ACC112 (cell line): ENCODE measurements at regions not wholly inside any gene's neighbourhood (a gene's known extent, or its start where the extent isn't known, plus 50 kb on each side); places are given as distances from the start of the nearest gene placed in this dataset.
A peak's percentile ranks its signal among the peaks of the same experiment; 100 is the strongest.

ENCODE experiments used
- H2AFZ ChIP-seq: fragments of 200-600 bp; sonication (generic); one replicate; pipeline ENCODE4 v1.6.0; 2017; ENCODE audit warnings: antibody characterized with exemption, low read length; ENCODE audit not compliant: unreplicated experiment
- H3K27ac ChIP-seq: fragments of 200-600 bp; sonication (generic); 2 replicates; pipeline ENCODE4 v1.5.1; 2014; ENCODE audit warnings: low read depth, mild to moderate bottlenecking, antibody characterized with exemption, low read length, moderate library complexity
- H3K27me3 ChIP-seq: fragments of 200-600 bp; sonication (generic); 2 replicates; pipeline ENCODE4 v1.6.1; 2014; ENCODE audit warnings: mild to moderate bottlenecking, antibody characterized with exemption, low read length, moderate library complexity, mixed read lengths; ENCODE audit not compliant: insufficient read depth
- H3K36me3 ChIP-seq: fragments of 200-600 bp; sonication (generic); 2 replicates; pipeline ENCODE4 v1.6.1; 2016; ENCODE audit warnings: mild to moderate bottlenecking, antibody characterized with exemption, low read length, moderate library complexity, mixed read lengths; ENCODE audit not compliant: insufficient read depth
- H3K4me1 ChIP-seq: fragments of 200-600 bp; sonication (generic); one replicate; pipeline ENCODE4 v1.6.1; 2016; ENCODE audit warnings: low read length, mixed read lengths; ENCODE audit not compliant: insufficient read depth, unreplicated experiment, control insufficient read depth
- H3K4me3 ChIP-seq: fragments of 200-600 bp; sonication (generic); 2 replicates; pipeline ENCODE4 v1.5.1; 2014; ENCODE audit warnings: mild to moderate bottlenecking, low read depth, low read length
- H3K79me2 ChIP-seq: fragments of 200-600 bp; sonication (generic); one replicate; pipeline ENCODE4 v1.6.0; 2016; ENCODE audit warnings: low read length; ENCODE audit not compliant: control insufficient read depth, unreplicated experiment, insufficient read depth

DNA sequence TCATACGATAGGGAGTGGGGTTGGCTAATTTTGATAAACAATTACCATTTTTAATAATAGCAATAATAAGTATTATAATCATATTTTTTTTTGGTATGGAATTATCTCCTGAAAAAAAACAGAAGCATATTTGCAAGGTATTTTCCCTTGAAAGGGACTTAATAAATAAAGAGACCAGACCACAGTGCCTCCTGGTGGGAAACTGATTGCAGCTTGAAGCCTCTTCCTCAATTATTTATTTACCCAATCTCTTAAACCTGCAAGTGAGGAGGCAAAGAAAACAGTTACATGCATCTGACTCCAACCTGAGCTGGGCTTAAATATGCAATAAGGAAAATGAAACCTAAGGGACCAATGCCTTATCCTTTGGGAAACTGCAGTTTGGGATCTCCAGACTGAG lies 388.1 kb upstream of the ACO1 start:
- H2AFZ ChIP-seq: no peak overlapping the region
- no peak overlapping the region for H3K4me3 ChIP-seq
- no peaks in the 10 kb centered on the region for H3K27me3 ChIP-seq
- no peak overlapping the region for H3K27ac ChIP-seq
- H3K36me3 ChIP-seq: no peaks in the 10 kb centered on the region
- H3K79me2 ChIP-seq: no peaks in the 10 kb centered on the region
- no peaks in the 10 kb centered on the region for H3K4me1 ChIP-seq

GRCh38 chr9:32004431-32005076 lies 379.9 kb upstream of the ACO1 start:
- peak overlapping the region; percentile 44 for H2AFZ ChIP-seq
- H3K27ac ChIP-seq: no peak overlapping the region
- no peaks in the 10 kb centered on the region for H3K36me3 ChIP-seq
- no peaks in the 10 kb centered on the region for H3K79me2 ChIP-seq
- H3K27me3 ChIP-seq: no peaks in the 10 kb centered on the region
- no peaks in the 10 kb centered on the region for H3K4me1 ChIP-seq
- H3K4me3 ChIP-seq: no peak overlapping the region

DNA sequence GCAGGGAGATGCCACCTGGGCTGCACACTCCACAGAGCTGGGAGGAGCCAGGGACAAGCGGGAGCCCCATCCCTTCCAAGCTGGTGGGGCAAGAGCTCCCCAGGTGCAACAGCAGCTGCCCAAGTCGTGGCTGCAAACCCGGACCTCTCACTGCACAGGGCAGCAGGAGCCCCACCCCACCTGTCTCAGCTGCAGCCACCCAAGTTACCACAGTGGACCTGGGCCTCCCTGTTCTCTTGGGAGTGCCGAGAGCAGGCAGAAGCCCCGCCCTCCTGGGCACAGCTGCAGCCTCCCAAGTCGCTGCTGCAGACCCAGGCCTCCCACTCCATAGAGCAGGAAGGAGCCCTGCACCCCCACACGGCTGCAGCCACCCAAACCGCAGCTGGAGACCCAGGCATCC lies 374.1 kb upstream of the ACO1 start:
- Histone ChIP-seq H2AFZ (no peak overlapping the region), H3K79me2 (no peaks in the 10 kb centered on the region), H3K27ac (no peak overlapping the region), H3K27me3 (no peaks in the 10 kb centered on the region), H3K4me1 (no peaks in the 10 kb centered on the region), H3K36me3 (no peaks in the 10 kb centered on the region), H3K4me3 (no peak overlapping the region)

DNA sequence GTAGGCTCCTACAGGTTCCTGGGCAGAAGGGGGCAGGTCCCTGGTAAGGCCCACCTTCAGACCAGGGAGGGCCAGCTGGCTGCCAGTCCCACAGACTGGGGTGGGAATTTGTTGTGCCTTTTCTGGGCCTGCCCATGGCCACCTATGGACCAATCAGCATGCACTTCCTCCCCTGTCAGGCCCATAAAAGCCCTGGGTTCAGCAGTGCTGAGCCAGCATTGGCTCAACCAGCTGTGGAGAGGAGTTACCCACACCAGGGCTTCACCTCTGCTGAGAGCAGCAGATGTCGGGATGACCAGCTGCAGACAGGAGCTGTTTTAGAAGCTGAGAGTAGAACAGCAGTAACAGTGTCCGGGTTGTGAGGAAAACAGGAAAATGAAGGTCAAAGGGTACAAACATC lies 373.4 kb upstream of the ACO1 start:
- Histone ChIP-seq H3K27me3 (no peaks in the 10 kb centered on the region), H3K4me3 (no peak overlapping the region), H2AFZ (no peak overlapping the region), H3K4me1 (no peaks in the 10 kb centered on the region), H3K27ac (no peak overlapping the region), H3K79me2 (no peaks in the 10 kb centered on the region), H3K36me3 (no peaks in the 10 kb centered on the region)

DNA sequence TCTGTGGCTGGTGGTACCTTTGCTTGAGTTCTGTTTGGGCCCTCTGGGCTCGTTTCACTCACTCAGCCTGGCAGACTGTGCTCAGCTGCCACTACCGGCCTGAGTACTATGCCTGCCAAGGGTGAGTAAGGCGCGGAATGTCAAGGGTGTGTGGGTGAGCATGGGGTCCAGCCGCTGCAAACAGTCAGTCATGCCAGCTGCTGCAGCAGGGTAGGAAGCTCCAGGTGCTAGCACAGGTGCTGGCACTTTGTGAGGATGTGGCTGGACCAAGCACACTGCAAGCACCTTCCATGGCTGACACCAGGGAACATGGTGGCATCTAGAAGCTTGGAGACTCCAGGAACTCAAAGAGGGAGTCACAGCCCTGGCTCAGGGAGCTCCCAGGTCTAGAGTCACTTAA lies 368.6 kb upstream of the ACO1 start:
- no peaks in the 10 kb centered on the region for H3K36me3 ChIP-seq
- no peak overlapping the region for H2AFZ ChIP-seq
- H3K27ac ChIP-seq: no peak overlapping the region
- H3K4me3 ChIP-seq: no peak overlapping the region
- no peaks in the 10 kb centered on the region for H3K27me3 ChIP-seq
- no peaks in the 10 kb centered on the region for H3K4me1 ChIP-seq
- no peaks in the 10 kb centered on the region for H3K79me2 ChIP-seq

GRCh38 chr9:32045513-32045912 lies 338.9 kb upstream of the ACO1 start:
- Histone ChIP-seq H3K79me2 (no peaks in the 10 kb centered on the region), H3K4me1 (no peaks in the 10 kb centered on the region), H2AFZ (no peak overlapping the region), H3K27ac (no peak overlapping the region), H3K36me3 (no peaks in the 10 kb centered on the region), H3K27me3 (no peaks in the 10 kb centered on the region), H3K4me3 (no peak overlapping the region)

- Histone ChIP-seq H3K27ac (no peak overlapping the region), H2AFZ (no peak overlapping the region), H3K27me3 (no peaks in the 10 kb centered on the region), H3K36me3 (no peaks in the 10 kb centered on the region), H3K4me1 (no peaks in the 10 kb centered on the region), H3K79me2 (no peaks in the 10 kb centered on the region), H3K4me3 (no peak overlapping the region)
These were observed 317.2 kb upstream of the ACO1 start for GRCh38 chr9:32067261-32067660.

DNA sequence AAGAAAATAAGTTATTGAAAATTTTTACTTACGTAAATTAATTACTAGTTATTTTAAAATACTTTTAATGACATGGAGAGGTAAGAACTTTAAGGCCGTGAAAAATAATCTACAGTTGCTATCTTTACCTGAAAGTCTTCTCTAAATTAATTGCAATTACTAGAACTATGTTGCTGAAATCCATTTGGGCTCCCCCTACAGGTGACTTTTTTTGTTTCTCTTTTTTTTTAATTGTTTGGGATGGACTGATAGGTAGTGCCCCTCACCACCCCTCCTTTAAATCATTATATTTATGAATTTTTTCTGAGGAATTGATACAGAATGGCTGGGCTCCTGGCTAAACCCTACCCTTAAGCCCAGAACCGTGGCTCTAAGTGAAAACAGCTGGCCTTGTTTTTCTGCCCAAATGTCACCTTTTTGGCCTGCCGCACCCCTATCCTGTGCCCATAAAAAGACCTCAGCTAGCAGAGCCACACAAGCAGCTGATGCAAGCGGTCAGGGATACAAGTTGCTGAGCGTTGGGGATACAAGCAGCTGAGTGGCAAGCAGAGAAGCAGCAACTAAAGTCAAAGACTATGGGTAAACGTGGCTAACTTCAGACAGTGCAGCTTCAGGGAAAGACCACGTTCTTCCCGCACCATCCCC lies 315.2 kb upstream of the ACO1 start:
- Histone ChIP-seq H3K36me3 (no peaks in the 10 kb centered on the region), H3K4me3 (no peak overlapping the region), H3K4me1 (no peaks in the 10 kb centered on the region), H3K27ac (no peak overlapping the region), H3K79me2 (no peaks in the 10 kb centered on the region), H2AFZ (no peak overlapping the region), H3K27me3 (no peaks in the 10 kb centered on the region)

DNA sequence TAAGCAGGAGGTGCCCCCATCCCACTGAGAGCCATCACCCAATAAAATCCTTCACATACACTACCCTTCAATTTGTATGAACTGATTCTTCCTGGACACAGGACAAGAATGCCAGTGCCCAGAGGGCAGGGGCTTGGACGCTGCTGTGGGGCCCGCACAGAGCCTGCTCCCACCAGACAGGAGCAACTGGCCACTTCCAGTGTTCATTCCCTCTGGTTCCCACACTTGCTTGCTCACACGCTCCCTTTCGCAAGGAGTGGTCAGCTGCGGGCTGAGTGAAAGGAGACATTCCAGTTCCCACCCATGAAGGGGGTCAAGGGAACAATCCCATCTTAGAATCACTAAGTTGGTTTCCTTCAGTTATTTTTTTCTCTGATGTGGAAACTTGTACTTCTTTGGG lies 314.5 kb upstream of the ACO1 start:
- Histone ChIP-seq H2AFZ (no peak overlapping the region), H3K27ac (no peak overlapping the region), H3K27me3 (no peaks in the 10 kb centered on the region), H3K36me3 (no peaks in the 10 kb centered on the region), H3K4me3 (no peak overlapping the region), H3K79me2 (no peaks in the 10 kb centered on the region), H3K4me1 (no peaks in the 10 kb centered on the region)

DNA sequence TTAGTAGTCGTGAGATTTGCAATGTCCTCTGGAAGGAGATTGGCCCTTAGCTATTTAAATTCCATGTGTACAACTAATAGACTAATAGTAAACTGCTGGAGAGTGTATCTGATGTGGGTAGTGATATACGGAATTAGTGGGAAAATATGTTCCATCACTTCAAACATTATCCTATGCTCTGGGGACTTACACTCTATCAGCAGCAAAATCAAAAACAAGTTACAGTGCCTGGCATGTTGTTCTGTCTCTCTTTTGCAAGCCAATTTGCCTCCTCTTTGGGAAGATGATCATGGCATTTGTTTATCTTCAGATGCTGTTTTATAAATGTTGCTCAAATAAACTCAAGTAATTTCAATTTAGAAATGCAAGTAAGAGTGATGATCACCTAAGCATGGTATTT lies 311.9 kb upstream of the ACO1 start:
- H3K4me3 ChIP-seq: no peak overlapping the region
- H3K27ac ChIP-seq: no peak overlapping the region
- H3K4me1 ChIP-seq: no peaks in the 10 kb centered on the region
- no peaks in the 10 kb centered on the region for H3K36me3 ChIP-seq
- no peaks in the 10 kb centered on the region for H3K27me3 ChIP-seq
- no peak overlapping the region for H2AFZ ChIP-seq
- H3K79me2 ChIP-seq: no peaks in the 10 kb centered on the region

GRCh38 chr9:32092031-32092430 lies 292.4 kb upstream of the ACO1 start:
- Histone ChIP-seq H3K4me1 (no peaks in the 10 kb centered on the region), H3K27me3 (no peaks in the 10 kb centered on the region), H3K36me3 (no peaks in the 10 kb centered on the region), H3K27ac (no peak overlapping the region), H3K4me3 (no peak overlapping the region), H3K79me2 (no peaks in the 10 kb centered on the region), H2AFZ (no peak overlapping the region)
